C1 segment of cervical spinal cord (tissue), 14 donors: ENCODE measurements at regions not wholly inside any gene's neighbourhood (a gene's known extent, or its start where the extent isn't known, plus 50 kb on each side); places are given as distances from the start of the nearest gene placed in this dataset.

Experiments
- DNase-seq, 14 donors: peaks; one replicate each; lab custom pipeline; 2025; lab: John Stamatoyannopoulos, UW

- DNase-seq, result no peak
These were observed 400.9 kb downstream of the PRDM2 start for GRCh38 chr1:14100919-14101318.

DNA sequence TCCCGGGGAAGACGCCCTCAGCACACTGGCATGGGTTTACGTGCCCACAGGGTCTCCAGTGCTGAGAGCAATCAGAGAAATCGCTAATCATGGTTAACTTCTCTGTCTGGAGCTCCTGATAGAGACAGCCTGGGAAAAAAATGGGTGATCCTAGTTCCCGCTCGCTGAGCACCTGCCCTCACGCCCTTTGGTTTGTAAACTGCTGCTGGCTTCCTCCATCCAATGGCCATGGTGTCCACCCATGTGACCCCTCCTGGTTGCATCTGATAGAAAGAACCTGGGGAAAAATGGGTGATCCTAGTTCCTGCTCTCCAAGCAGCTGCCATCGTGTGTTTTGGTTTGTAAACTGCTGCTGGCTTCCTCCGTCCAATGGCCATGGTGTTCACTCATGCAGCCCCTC, 402.2 kb downstream of the PRDM2 start:
- no peak for DNase-seq

- no peak for DNase-seq
These were observed 404.0 kb downstream of the PRDM2 start for GRCh38 chr1:14103878-14104430.

DNA sequence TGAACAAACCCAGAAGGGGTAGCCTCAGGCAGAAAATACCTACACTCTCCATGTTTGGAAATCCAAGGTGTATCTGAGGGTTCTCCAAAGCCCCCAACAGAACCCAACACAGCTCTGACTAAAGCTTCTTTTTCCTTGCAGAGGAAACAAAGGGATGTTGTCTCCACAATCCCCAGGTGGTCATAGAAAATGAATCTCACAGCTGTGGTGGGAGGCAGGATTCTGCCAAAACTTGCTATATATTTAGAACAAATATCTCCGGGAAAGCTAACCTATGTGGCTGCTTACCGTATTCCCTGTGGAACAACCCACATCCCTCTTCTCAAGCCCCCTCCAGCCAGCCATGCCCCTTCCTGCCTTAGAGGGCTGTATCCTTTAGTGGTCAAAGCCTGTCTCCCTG, 406.1 kb downstream of the PRDM2 start:
- DNase-seq, result no peak

DNA sequence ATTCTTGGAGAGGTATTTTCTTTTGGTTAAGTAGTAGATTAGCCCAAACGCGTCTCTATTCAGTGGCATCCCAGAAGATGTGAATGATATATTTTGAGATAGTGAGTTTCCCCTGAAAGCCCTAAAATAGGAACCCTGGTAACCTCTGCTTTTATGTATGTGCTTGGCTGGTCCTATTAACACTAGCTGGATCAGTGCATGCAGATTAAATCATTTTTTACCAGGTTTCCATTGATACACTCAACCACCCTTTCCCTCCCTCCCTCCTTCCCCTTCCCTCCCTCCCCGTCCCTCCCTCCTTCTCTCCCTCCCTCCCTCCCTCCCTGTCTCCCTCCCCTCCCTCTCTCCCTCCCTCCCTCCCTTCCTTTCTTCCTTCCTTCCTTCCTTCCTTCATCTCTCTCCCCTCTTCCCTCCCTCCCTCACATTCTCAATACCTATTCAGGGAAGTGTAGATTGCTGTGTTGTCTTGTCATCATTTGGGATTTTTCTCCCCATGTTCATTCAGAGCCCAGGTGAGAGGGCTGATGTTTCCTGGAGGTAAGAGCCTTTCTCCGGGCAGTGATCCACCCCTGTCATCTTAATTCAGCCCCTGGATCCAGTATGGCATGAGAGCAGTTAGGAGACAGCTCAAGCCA, 406.8 kb downstream of the PRDM2 start:
- DNase-seq, result no peak

- peak in 3 of 14 donors; percentile 18 to 98 (median 50) for DNase-seq
These were observed 408.6 kb downstream of the PRDM2 start for GRCh38 chr1:14108356-14109275.

DNA sequence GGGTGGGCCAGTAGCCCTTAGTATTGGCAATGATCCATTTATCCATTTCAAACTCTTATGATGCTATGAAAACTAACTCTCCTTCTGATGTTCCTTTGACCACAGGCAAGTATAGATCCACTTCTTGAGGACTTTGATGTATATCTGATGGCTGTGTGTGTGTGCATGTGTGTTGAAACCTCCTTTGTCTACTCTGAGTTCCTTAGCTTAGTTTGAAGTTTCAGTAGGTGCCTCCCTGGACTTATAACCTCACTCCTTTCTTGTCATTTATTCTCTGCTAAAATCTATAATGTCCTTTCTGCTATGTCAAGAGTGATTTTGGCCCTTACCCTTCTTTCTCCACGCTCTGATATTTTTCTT, 409.3 kb downstream of the PRDM2 start:
- DNase-seq, result no peak

GRCh38 chr1:14110040-14110439, 410.1 kb downstream of the PRDM2 start:
- DNase-seq, result peak in 1 of 14 donors; percentile 17

GRCh38 chr1:14111121-14111520, 411.1 kb downstream of the PRDM2 start:
- no peak for DNase-seq

DNA sequence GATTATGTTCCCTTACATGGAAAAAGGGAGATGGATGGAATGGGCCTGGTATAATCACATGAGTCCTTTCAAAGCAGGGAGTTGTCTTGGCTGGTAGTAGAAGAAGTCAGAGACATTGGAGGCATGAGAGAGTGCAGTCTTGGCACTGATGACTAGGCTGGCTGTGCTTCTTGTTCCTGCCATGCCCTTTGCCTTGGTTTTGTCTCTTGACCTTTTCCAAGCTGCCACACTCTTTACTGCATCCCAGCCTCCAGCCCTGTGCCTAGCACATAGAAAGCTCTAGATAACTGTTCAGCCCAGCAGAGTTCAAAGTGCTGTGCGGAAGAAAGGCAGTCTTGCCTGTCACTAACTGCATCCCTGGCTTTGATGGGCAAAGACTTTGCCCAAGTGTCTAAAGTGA, 412.6 kb downstream of the PRDM2 start:
- DNase-seq, result peak in 2 of 14 donors; percentile 25 to 26

- no peak for DNase-seq
These were observed 413.3 kb downstream of the PRDM2 start for GRCh38 chr1:14113271-14113670.

DNA sequence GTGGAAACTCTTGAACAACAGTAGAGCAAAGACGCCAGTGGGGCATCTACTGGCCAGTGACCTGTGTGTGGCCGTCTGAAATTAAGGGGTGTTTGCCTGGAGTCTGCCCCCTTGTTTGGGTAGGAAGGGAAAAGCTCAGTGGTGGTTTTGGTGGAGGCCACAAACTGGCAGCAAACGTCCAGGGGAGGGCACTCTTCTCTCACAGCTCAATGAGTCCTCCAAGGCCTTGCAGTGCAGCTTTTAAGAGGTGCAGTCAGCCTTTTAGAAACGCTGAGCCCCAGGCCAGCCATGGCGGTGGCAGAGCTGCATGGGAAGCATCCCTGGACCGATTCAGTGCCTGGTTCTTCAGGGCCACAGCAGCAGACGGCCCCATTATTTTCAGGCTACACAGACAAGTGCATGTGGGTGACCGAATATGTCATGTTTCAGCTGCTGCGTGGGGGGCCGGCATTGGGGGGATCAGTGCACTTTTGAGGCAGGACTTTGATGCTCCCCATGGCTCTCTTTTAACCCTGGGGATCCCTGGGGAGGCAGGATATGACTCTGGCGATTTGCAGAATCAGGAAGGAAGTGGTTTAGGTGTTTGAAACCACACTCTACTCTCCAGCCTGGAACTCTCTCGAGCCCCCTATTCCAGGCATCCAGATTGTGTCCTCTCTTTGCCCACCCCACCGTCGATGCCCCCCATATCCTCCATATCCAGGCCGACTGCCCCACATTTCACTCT, 414.0 kb downstream of the PRDM2 start:
- DNase-seq, result peak in 13 of 14 donors; percentile 2 to 75 (median 34)

GRCh38 chr1:14115976-14116375, 416.0 kb downstream of the PRDM2 start:
- no peak for DNase-seq

DNA sequence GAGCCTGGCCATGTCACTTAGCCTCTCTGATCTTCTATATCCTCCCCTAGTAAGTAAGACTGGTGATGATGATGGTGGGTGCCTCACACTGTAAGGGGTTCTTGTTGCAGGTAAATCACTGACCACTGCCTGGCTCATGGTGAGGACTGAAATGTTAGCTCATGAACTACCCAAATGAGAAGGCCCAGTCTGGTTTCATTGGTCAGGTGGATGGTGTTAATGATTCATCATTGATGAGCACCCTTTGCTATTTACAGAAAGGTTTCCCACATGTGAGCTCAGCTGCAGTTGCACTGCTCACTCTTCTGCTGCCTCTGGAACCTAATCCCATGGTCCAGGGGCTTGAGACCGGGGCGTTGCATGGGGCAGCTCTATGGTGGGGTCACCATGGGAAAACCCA, 417.7 kb downstream of the PRDM2 start:
- no peak for DNase-seq

- peak in 1 of 14 donors; percentile 68 for DNase-seq
These were observed 418.9 kb downstream of the PRDM2 start for GRCh38 chr1:14118691-14119485.

DNA sequence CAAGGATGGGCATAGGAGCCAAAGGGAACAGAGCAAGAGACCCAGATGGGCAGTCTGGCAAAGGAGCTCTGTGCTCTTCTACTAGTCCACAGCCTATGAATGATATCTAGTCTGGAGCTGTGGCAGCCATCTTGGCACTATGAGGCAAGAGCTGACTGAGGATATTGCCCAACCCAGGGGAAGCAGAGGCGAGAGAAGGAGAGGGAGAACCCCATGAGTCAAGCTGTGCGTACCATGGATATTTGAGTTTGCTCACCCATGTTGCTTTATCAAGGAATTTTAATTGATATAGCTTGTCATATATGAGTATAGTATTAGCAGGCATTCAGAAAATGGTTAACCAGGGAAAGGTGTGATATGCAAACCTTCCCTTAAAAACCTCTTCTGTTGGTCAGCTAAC, 420.9 kb downstream of the PRDM2 start:
- no peak for DNase-seq

DNA sequence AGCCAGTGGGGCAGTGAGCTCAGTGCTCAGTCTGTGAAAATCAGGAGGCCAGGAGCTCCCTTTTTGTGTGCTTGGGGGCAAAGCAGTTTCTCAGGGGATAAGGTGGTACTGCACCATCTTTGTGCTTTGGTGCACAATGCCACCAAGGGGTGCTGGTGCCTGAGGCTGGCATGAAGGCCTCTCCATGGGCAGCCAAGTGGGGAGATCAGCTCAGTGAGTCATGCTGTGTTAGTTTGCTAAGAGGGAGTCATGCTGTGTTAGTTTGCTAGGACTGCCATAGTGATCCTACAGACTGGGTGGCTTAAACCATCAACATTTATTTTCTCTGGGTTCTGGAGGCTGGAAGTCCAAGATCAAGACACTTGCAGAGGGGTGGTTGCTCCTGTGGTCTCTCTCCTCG, 428.1 kb downstream of the PRDM2 start:
- no peak for DNase-seq

- no peak for DNase-seq
These were observed 429.0 kb downstream of the PRDM2 start for GRCh38 chr1:14129009-14129408.

DNA sequence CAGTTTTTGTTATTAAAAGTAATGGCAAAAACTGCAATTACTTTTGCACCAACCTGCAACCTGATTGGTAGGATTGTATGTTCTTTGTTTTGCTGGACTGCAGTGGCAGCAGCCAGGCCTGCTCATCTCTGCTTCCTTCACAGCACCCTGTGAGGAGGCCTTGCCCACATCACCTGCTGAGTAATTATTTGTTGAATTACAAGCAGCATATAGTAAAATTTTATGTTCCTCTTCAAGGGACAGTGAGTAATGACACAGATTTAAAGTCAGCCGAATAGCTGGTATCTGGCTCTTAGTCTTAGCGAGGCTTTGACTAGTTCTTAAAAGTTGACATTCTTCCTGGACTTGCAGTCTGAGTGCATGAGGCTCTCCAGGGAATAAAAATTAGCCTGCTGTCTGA, 435.1 kb downstream of the PRDM2 start:
- no peak for DNase-seq

GRCh38 chr1:14136152-14136763, 436.3 kb downstream of the PRDM2 start:
- DNase-seq, result no peak

DNA sequence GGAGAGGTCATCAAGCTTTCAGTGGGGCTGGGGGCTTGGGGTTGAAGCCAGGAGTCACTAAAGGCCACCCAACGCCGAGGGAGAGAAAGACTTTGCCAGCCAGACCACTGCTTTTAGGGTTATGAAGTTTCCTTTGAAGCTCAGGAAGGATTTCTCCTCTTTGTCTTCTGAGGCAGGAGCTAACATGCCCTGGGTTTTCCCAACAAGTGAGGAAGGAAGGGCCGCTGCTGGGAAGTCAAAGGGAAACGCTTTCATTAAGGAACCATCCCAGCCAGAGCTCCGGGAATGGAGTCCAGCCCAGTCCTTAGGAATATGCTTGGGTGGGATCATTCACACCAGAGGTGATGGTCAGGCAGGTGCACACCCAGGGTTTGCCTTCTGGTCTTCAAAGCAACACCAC, 436.9 kb downstream of the PRDM2 start:
- DNase-seq, result no peak
